H9 (cell line): ENCODE measurements at regions not wholly inside any gene's neighbourhood (a gene's known extent, or its start where the extent isn't known, plus 50 kb on each side); places are given as distances from the start of the nearest gene placed in this dataset.

Experiments
- DNase-seq: peaks from one replicate; pipeline ENCODE4 v3.0.0-alpha.2; 2017
- H2AFZ ChIP-seq: one replicate; pipeline ENCODE4 v1.6.1; 2013; ENCODE audit warnings: mild to moderate bottlenecking, low read length, control low read depth, moderate library complexity
- H2AK5ac ChIP-seq: 2 replicates; pipeline ENCODE4 v1.6.1; 2013; ENCODE audit warnings: low read length, control low read depth, mixed read lengths; ENCODE audit not compliant: insufficient read length
- H2BK120ac ChIP-seq: one replicate; pipeline ENCODE4 v1.6.1; 2013; ENCODE audit warnings: low read depth, mild to moderate bottlenecking, low read length, control low read depth, inconsistent platforms; ENCODE audit not compliant: poor library complexity, severe bottlenecking
- H2BK12ac ChIP-seq: 2 replicates; pipeline ENCODE4 v1.6.1; 2013; ENCODE audit warnings: low read length, control low read depth, mixed read lengths, low read depth; ENCODE audit not compliant: insufficient read length
- H2BK15ac ChIP-seq: 2 replicates; pipeline ENCODE4 v1.6.1; 2013; ENCODE audit warnings: low read depth, low read length, control low read depth
- H2BK20ac ChIP-seq: one replicate; pipeline ENCODE4 v1.6.1; 2013; ENCODE audit warnings: low read depth, mild to moderate bottlenecking, low read length, control low read depth, inconsistent platforms; ENCODE audit not compliant: poor library complexity, severe bottlenecking
- H2BK5ac ChIP-seq: 2 replicates; pipeline ENCODE4 v1.6.1; 2013; ENCODE audit warnings: low read length, control low read depth, mixed read lengths; ENCODE audit not compliant: insufficient read length
- H3K14ac ChIP-seq: 2 replicates; pipeline ENCODE4 v1.6.1; 2013; ENCODE audit warnings: low read length, control low read depth; ENCODE audit not compliant: insufficient read depth
- H3K18ac ChIP-seq: 2 replicates; pipeline ENCODE4 v1.6.1; 2013; ENCODE audit warnings: low read depth, mild to moderate bottlenecking, mixed read lengths, low read length, control low read depth; ENCODE audit not compliant: insufficient read length
- H3K23ac ChIP-seq: 2 replicates; pipeline ENCODE4 v1.6.1; 2013; ENCODE audit warnings: low read length, control low read depth, mixed read lengths, low read depth; ENCODE audit not compliant: insufficient read length
- H3K23me2 ChIP-seq: 2 replicates; pipeline ENCODE4 v1.6.1; 2013; ENCODE audit warnings: low read depth, mild to moderate bottlenecking, mixed read lengths, low read length, control low read depth; ENCODE audit not compliant: insufficient read length, poor library complexity, severe bottlenecking
- H3K27ac ChIP-seq: 2 replicates; pipeline ENCODE4 v1.5.1; 2013; ENCODE audit warnings: low read length, control low read depth, mixed read lengths, low read depth; ENCODE audit not compliant: insufficient read length
- H3K27me3 ChIP-seq: 2 replicates; pipeline ENCODE4 v1.6.1; 2013; ENCODE audit warnings: low read length, control low read depth, inconsistent platforms; ENCODE audit not compliant: insufficient read depth
- H3K4ac ChIP-seq: 2 replicates; pipeline ENCODE4 v1.6.1; 2013; ENCODE audit warnings: low read depth, mild to moderate bottlenecking, control low read depth, inconsistent platforms, low read length, moderate library complexity
- H3K4me1 ChIP-seq: 2 replicates; pipeline ENCODE4 v1.6.1; 2013; ENCODE audit warnings: low read length, control low read depth, inconsistent platforms; ENCODE audit not compliant: insufficient read depth
- H3K4me2 ChIP-seq: 2 replicates; pipeline ENCODE4 v1.6.1; 2013; ENCODE audit warnings: low read length, control low read depth, mixed read lengths; ENCODE audit not compliant: insufficient read length, insufficient read depth
- H3K56ac ChIP-seq: 2 replicates; pipeline ENCODE4 v1.6.1; 2013; ENCODE audit warnings: low read depth, mild to moderate bottlenecking, mixed read lengths, low read length, control low read depth; ENCODE audit not compliant: insufficient read length
- H3K79me1 ChIP-seq: 2 replicates; pipeline ENCODE4 v1.6.1; 2013; ENCODE audit warnings: low read depth, mild to moderate bottlenecking, moderate library complexity, low read length, control low read depth, inconsistent platforms; ENCODE audit not compliant: insufficient read depth, poor library complexity, severe bottlenecking
- H3K79me2 ChIP-seq: 2 replicates; pipeline ENCODE4 v1.6.1; 2013; ENCODE audit warnings: low read length, control low read depth, inconsistent platforms; ENCODE audit not compliant: insufficient read depth
- H3K9ac ChIP-seq: 2 replicates; pipeline ENCODE4 v1.6.1; 2013; ENCODE audit warnings: low read length, control low read depth, mixed read lengths; ENCODE audit not compliant: insufficient read length; ENCODE audit errors: extremely low read depth
- H3K9me3 ChIP-seq: one replicate; pipeline ENCODE4 v1.6.1; 2013; ENCODE audit warnings: low read depth, low read length, inconsistent platforms; ENCODE audit not compliant: control insufficient read depth
- H3T11ph ChIP-seq: one replicate; pipeline ENCODE4 v1.6.1; 2013; ENCODE audit warnings: mild to moderate bottlenecking, low read length, control low read depth, inconsistent platforms
- H4K20me1 ChIP-seq: one replicate; pipeline ENCODE4 v1.6.1; 2013; ENCODE audit not compliant: control insufficient read depth, insufficient read length, insufficient read depth
- H4K5ac ChIP-seq: 2 replicates; pipeline ENCODE4 v1.6.1; 2013; ENCODE audit warnings: low read depth, mild to moderate bottlenecking, mixed read lengths, low read length, control low read depth; ENCODE audit not compliant: insufficient read length
- H4K8ac ChIP-seq: replicated peaks from 2 replicates; pipeline ENCODE4 v1.6.1; 2013; ENCODE audit warnings: low read length, control low read depth, mixed read lengths, low read depth; ENCODE audit not compliant: insufficient read length
- H4K91ac ChIP-seq: 2 replicates; pipeline ENCODE4 v1.6.1; 2013; ENCODE audit warnings: low read depth, mild to moderate bottlenecking, moderate library complexity, mixed read lengths, low read length, control low read depth; ENCODE audit not compliant: insufficient read length
- H3K27ac Mint-ChIP-seq, 3 experiments: 2 replicates in 2 of 3; 3 replicates in 1 of 3; pipeline ENCODE4 v1.8.0; 2020 to 2021; ENCODE audit warnings: mixed read lengths in 3 of 3, mild to moderate bottlenecking in 1 of 3, moderate library complexity in 1 of 3
- H3K27me3 Mint-ChIP-seq: 2 replicates; pipeline ENCODE4 v1.8.0; 2021; ENCODE audit warnings: low read depth, mild to moderate bottlenecking, moderate library complexity, mixed read lengths
- H3K36me3 Mint-ChIP-seq, 3 experiments: 2 replicates in 2 of 3; 3 replicates in 1 of 3; pipeline ENCODE4 v1.8.0; 2020 to 2021; ENCODE audit warnings: low read depth in 3 of 3, mixed read lengths in 3 of 3; ENCODE audit not compliant: insufficient read depth in 1 of 3
- H3K4me1 Mint-ChIP-seq, 2 experiments: 2 replicates each; pipeline ENCODE4 v1.8.0; 2020; ENCODE audit warnings: mixed read lengths in 2 of 2
- H3K4me3 Mint-ChIP-seq, 2 experiments: 2 replicates in 1 of 2; 3 replicates in 1 of 2; pipeline ENCODE4 v1.8.0; 2020 to 2021; ENCODE audit warnings: mild to moderate bottlenecking in 2 of 2, mixed read lengths in 2 of 2, moderate library complexity in 1 of 2
- H3K9me3 Mint-ChIP-seq, 2 experiments: 2 replicates in 1 of 2; 3 replicates in 1 of 2; pipeline ENCODE4 v1.8.0; 2020; ENCODE audit warnings: mild to moderate bottlenecking in 2 of 2, mixed read lengths in 2 of 2, moderate library complexity in 1 of 2
- CTCF ChIP-seq: fragments of 200-600 bp; sonication (generic); conservative IDR thresholded peaks from 3 replicates; pipeline ENCODE4 v1.8.0; 2021; ENCODE audit warnings: antibody characterized with exemption, mild to moderate bottlenecking
- WGBS: extraction: QIAGEN DNeasy Blood & Tissue Kit; methylation state at CpG from one replicate; pipeline ENCODE4 v1.1.7; 2013; ENCODE audit warnings: missing lambda C conversion rate, low lambda C conversion rate, mixed read lengths; ENCODE audit not compliant: insufficient read length; ENCODE audit errors: extremely low coverage; 5-methylcytosine and 5-hydroxymethylcytosine counted together

GRCh38 chr6:169118346-169118830 lies 135.3 kb downstream of the THBS2 start:
- no peak overlapping the region for H2AK5ac ChIP-seq
- H4K20me1 ChIP-seq, result no peaks in the 10 kb centered on the region
- H3K4me3 Mint-ChIP-seq, result no peak overlapping the region
- H3K79me1 ChIP-seq, result no peaks in the 10 kb centered on the region
- no peak overlapping the region for H3K9ac ChIP-seq
- TF ChIP-seq CTCF, result no peak
- H4K8ac ChIP-seq, result no peak overlapping the region
- H3K4ac ChIP-seq, result no peak overlapping the region
- H3K27ac Mint-ChIP-seq, result no peak overlapping the region
- no peak overlapping the region for H3K4me2 ChIP-seq
- no peaks in the 10 kb centered on the region for H3K23me2 ChIP-seq
- H3K27ac ChIP-seq, result no peak overlapping the region
- no peak overlapping the region for H4K5ac ChIP-seq
- no CpG with 5 or more reads among the region's 7 CpGs for WGBS
- no peak overlapping the region for H2BK12ac ChIP-seq
- H3K4me1 ChIP-seq, result no peaks in the 10 kb centered on the region
- H3K27me3 ChIP-seq, result no peaks in the 10 kb centered on the region
- no peak overlapping the region for H2BK15ac ChIP-seq
- peaks cover 10 to 22% of the 10 kb centered on the region in 2 experiments for H3K9me3 Mint-ChIP-seq
- no peaks in the 10 kb centered on the region for H3K9me3 ChIP-seq
- peaks cover 2% of the 10 kb centered on the region; the same call in 1 of the 2 replicates for H3K27me3 Mint-ChIP-seq
- H3T11ph ChIP-seq, result no peak overlapping the region
- H3K56ac ChIP-seq, result no peak overlapping the region
- H2BK20ac ChIP-seq, result no peak overlapping the region
- no peak overlapping the region for H3K14ac ChIP-seq
- H4K91ac ChIP-seq, result no peak overlapping the region
- H3K4me1 Mint-ChIP-seq, result peaks cover under 1 to 6% of the 10 kb centered on the region in 2 experiments
- no peak overlapping the region for H2AFZ ChIP-seq
- H2BK5ac ChIP-seq, result no peak overlapping the region
- H2BK120ac ChIP-seq, result no peak overlapping the region
- no peak for DNase-seq
- no peaks in the 10 kb centered on the region for H3K79me2 ChIP-seq
- peaks cover 3 to 15% (median 12%) of the 10 kb centered on the region in 3 experiments; a peak in 5 of 7 replicates for H3K36me3 Mint-ChIP-seq
- H3K23ac ChIP-seq, result no peak overlapping the region
- H3K18ac ChIP-seq, result no peak overlapping the region
